WTC11 (cell line): ENCODE measurements at regions not wholly inside any gene's neighbourhood (a gene's known extent, or its start where the extent isn't known, plus 50 kb on each side); places are given as distances from the start of the nearest gene placed in this dataset.

Experiments
- ATAC-seq: fragments of 200-7000 bp; cut with Tn5 transposase; 2 replicates; pipeline ENCODE4 v1.10.0; 2021; ENCODE audit warnings: mild to moderate bottlenecking, moderate library complexity
- CTCF ChIA-PET: fragments of 300-600 bp; sonication (Branson Sonifier 250); formaldehyde crosslinking; loops from one replicate; lab custom pipeline; 2021; ENCODE audit warnings: antibody characterized with exemption; lab: Charles Lee
- POLR2A ChIA-PET: fragments of 350-600 bp; sonication (Branson Sonifier 250); formaldehyde crosslinking; loops from one replicate; lab custom pipeline; 2021; ENCODE audit warnings: antibody characterized with exemption; lab: Charles Lee
- DNase-seq: peaks from one replicate; pipeline ENCODE4 v3.0.0; 2021; ENCODE audit warnings: low spot score
- H3K27ac Mint-ChIP-seq: 2 replicates; pipeline ENCODE4 v1.8.0; 2021; ENCODE audit warnings: mixed read lengths
- H3K27me3 Mint-ChIP-seq: 2 replicates; pipeline ENCODE4 v1.8.0; 2021; ENCODE audit warnings: low read depth, mild to moderate bottlenecking, moderate library complexity, mixed read lengths
- H3K36me3 Mint-ChIP-seq: 2 replicates; pipeline ENCODE4 v1.8.0; 2021; ENCODE audit warnings: mixed read lengths
- H3K4me1 Mint-ChIP-seq: 2 replicates; pipeline ENCODE4 v1.8.0; 2022; ENCODE audit warnings: mixed read lengths
- H3K4me3 Mint-ChIP-seq: 2 replicates; pipeline ENCODE4 v1.8.0; 2021; ENCODE audit warnings: mild to moderate bottlenecking, moderate library complexity, mixed read lengths
- H3K9me3 Mint-ChIP-seq: 2 replicates; pipeline ENCODE4 v1.8.0; 2021; ENCODE audit warnings: mixed read lengths
- AFF4 ChIP-seq: sonication (generic); formaldehyde crosslinking; IDR thresholded peaks from 2 replicates; pipeline ENCODE4 v1.8.1; 2023; ENCODE audit warnings: mild to moderate bottlenecking, missing genetic modification reagents, borderline replicate concordance
- ATF1 ChIP-seq: sonication (generic); formaldehyde crosslinking; IDR thresholded peaks from 2 replicates; pipeline ENCODE4 v1.8.1; 2023; ENCODE audit warnings: mild to moderate bottlenecking, moderate library complexity, missing genetic modification reagents
- CREM ChIP-seq: sonication (generic); formaldehyde crosslinking; IDR thresholded peaks from 2 replicates; pipeline ENCODE4 v1.8.1; 2022; ENCODE audit warnings: mild to moderate bottlenecking, missing genetic modification reagents, moderate library complexity
- E2F5 ChIP-seq: sonication (generic); formaldehyde crosslinking; IDR thresholded peaks from 2 replicates; pipeline ENCODE4 v1.8.1; 2022; ENCODE audit warnings: mild to moderate bottlenecking, moderate library complexity, missing genetic modification reagents
- EMX1 ChIP-seq: fragments of 250-450 bp; sonication (Bioruptor Pico); IDR thresholded peaks from 2 replicates; pipeline ENCODE4 v1.8.0; 2021; ENCODE audit warnings: mild to moderate bottlenecking
- FOXJ3 ChIP-seq: sonication (generic); formaldehyde crosslinking; IDR thresholded peaks from 2 replicates; pipeline ENCODE4 v1.9.0; 2021; ENCODE audit warnings: missing genetic modification reagents, mild to moderate bottlenecking, borderline replicate concordance
- FOXP4 ChIP-seq: sonication (generic); formaldehyde crosslinking; IDR thresholded peaks from 2 replicates; pipeline ENCODE4 v1.8.0; 2022; ENCODE audit warnings: mild to moderate bottlenecking, missing genetic modification reagents
- JUN ChIP-seq: sonication (generic); formaldehyde crosslinking; IDR thresholded peaks from 2 replicates; pipeline ENCODE4 v1.8.0; 2023; ENCODE audit warnings: mild to moderate bottlenecking, missing genetic modification reagents
- MAX ChIP-seq: sonication (generic); formaldehyde crosslinking; IDR thresholded peaks from 2 replicates; pipeline ENCODE4 v1.8.0; 2022; ENCODE audit warnings: mild to moderate bottlenecking, missing genetic modification reagents
- NFE2L1 ChIP-seq: sonication (generic); formaldehyde crosslinking; IDR thresholded peaks from 2 replicates; pipeline ENCODE4 v1.8.1; 2023; ENCODE audit warnings: missing genetic modification reagents
- TP53 ChIP-seq: sonication (generic); formaldehyde crosslinking; IDR thresholded peaks from 2 replicates; pipeline ENCODE4 v1.8.1; 2023; ENCODE audit warnings: mild to moderate bottlenecking, missing genetic modification reagents
- ZNF232 ChIP-seq: sonication (generic); formaldehyde crosslinking; IDR thresholded peaks from 2 replicates; pipeline ENCODE4 v1.8.0; 2022; ENCODE audit warnings: mild to moderate bottlenecking, missing genetic modification reagents
- ZNF425 ChIP-seq: fragments of 250-450 bp; sonication (Bioruptor Pico); conservative IDR thresholded peaks from 2 replicates; pipeline ENCODE4 v1.9.0; 2021; ENCODE audit warnings: mild to moderate bottlenecking

GRCh38 chr16:5193861-5194260, 96.3 kb upstream of the EEF2KMT start:
- POLR2A ChIA-PET, result interaction anchor here (0.5 kb wide), 1 partner anchor 114 kb away, joined by 4 read pairs; no protein-coding TSS in a partner anchor
- peaks cover 9% of the 10 kb centered on the region for H3K27me3 Mint-ChIP-seq
- no peak overlapping the region for H3K27ac Mint-ChIP-seq
- CTCF ChIA-PET, result no interaction called here
- no peak for ATAC-seq
- H3K4me3 Mint-ChIP-seq, result no peak overlapping the region
- DNase-seq, result no peak
- peaks cover 5% of the 10 kb centered on the region for H3K4me1 Mint-ChIP-seq
- TF ChIP-seq TP53 (CRISPR knock-in tag), result no peak
- no peak for TF ChIP-seq ZNF232
- H3K36me3 Mint-ChIP-seq, result no peaks in the 10 kb centered on the region
- peaks cover 13% of the 10 kb centered on the region for H3K9me3 Mint-ChIP-seq

- Mint-ChIP-seq H3K27ac (no peak overlapping the region), H3K4me1 (peaks cover 19% of the 10 kb centered on the region), H3K27me3 (no peaks in the 10 kb centered on the region), H3K36me3 (peaks cover 24% of the 10 kb centered on the region), H3K9me3 (peaks cover 33% of the 10 kb centered on the region), H3K4me3 (no peak overlapping the region)
- TF ChIP-seq ZNF232, result no peak
- no peak for TF ChIP-seq FOXP4
- no peak for TF ChIP-seq ATF1 (CRISPR knock-in tag)
- no peak for TF ChIP-seq AFF4 (CRISPR knock-in tag)
- TF ChIP-seq EMX1 (CRISPR knock-in tag), result no peak
- no peak for TF ChIP-seq FOXJ3 (CRISPR knock-in tag)
- no peak for TF ChIP-seq CREM
- TF ChIP-seq JUN (CRISPR knock-in tag), result no peak
- TF ChIP-seq E2F5 (CRISPR knock-in tag), result no peak
- ATAC-seq (peak; percentile 36; the same call in 1 of the 2 replicates), DNase-seq (no peak)
- POLR2A ChIA-PET, result no interaction called here
- CTCF ChIA-PET, result interaction anchor here (0.6 to 0.9 kb wide), 3 partner anchors 24 to 427 kb away, joined by 3 read pairs; no protein-coding TSS in a partner anchor
Measured at GRCh38 chr16:5188989-5189352, 91.4 kb upstream of the EEF2KMT start.

GRCh38 chr16:5188318-5188988, 90.9 kb upstream of the EEF2KMT start:
- Mint-ChIP-seq H3K4me3 (no peak overlapping the region), H3K4me1 (peaks cover 20% of the 10 kb centered on the region), H3K27ac (no peak overlapping the region; the same call in 1 of the 2 replicates), H3K36me3 (peaks cover 24% of the 10 kb centered on the region), H3K27me3 (no peaks in the 10 kb centered on the region), H3K9me3 (peaks cover 33% of the 10 kb centered on the region)
- DNase-seq (no peak), ATAC-seq (peak; percentile 73)
- CTCF ChIA-PET, result interaction anchor here (0.7 to 0.9 kb wide), 2 partner anchors 96 to 428 kb away, joined by 3 read pairs; no protein-coding TSS in a partner anchor
- POLR2A ChIA-PET, result no interaction called here
- TF ChIP-seq MAX (CRISPR knock-in tag) (no peak), NFE2L1 (CRISPR knock-in tag) (no peak), ZNF425 (no peak)
